SK-N-SH (cell line): ENCODE measurements at regions not wholly inside any gene's neighbourhood (a gene's known extent, or its start where the extent isn't known, plus 50 kb on each side); places are given as distances from the start of the nearest gene placed in this dataset.

Experiments used
- CTCF ChIA-PET: fragments of 300-600, 350-600 bp; formaldehyde crosslinking; extraction: SDS; loops from one replicate; lab custom pipeline; 2021; lab: Yijun Ruan, JAX
- POLR2A ChIA-PET: fragments of 350-600 bp; sonication (Branson Sonifier 250); formaldehyde crosslinking; extraction: SDS; loops from one replicate; lab custom pipeline; 2020; ENCODE audit warnings: antibody characterized with exemption, inconsistent platforms; lab: Yijun Ruan, JAX
- DNase-seq: peaks from one replicate; pipeline ENCODE4 v3.0.0; 2012
- H2AFZ ChIP-seq: fragments of 200-600 bp; sonication (generic); 2 replicates; pipeline ENCODE4 v1.8.1; 2016; ENCODE audit warnings: antibody characterized with exemption, mild to moderate bottlenecking, low read depth
- H3F3A ChIP-seq: fragments of 200-600 bp; sonication (generic); replicated peaks from 2 replicates; pipeline ENCODE3; 2016; ENCODE audit warnings: antibody characterized with exemption, mild to moderate bottlenecking; ENCODE audit not compliant: insufficient read depth
- H3K27ac ChIP-seq, 2 experiments: fragments of 200-500 bp in 1 of 2; fragments of 200-600 bp in 1 of 2; sonication (Bioruptor generic) in 1 of 2; sonication (generic), shearing (Covaris generic) in 1 of 2; 2 replicates each; pipeline versions ENCODE4 v1.5.1 to v1.6.1; 2014 to 2016; ENCODE audit warnings: low read depth in 2 of 2, inconsistent platforms in 1 of 2, low read length in 1 of 2, mild to moderate bottlenecking in 1 of 2, mixed read lengths in 1 of 2
- H3K27me3 ChIP-seq: fragments of 200-600 bp; sonication (generic), shearing (Covaris generic); 2 replicates; pipeline ENCODE4 v1.6.1; 2016; ENCODE audit warnings: mixed run types; ENCODE audit not compliant: insufficient read depth
- H3K36me3 ChIP-seq, 2 experiments: fragments of 200-500 bp in 1 of 2; fragments of 200-600 bp in 1 of 2; sonication (Bioruptor generic) in 1 of 2; sonication (generic) in 1 of 2; replicated peaks in 1 of 2; 2 replicates each; pipeline versions ENCODE3 to v1.5.1; 2014 to 2016; ENCODE audit warnings: low read length in 1 of 2, mild to moderate bottlenecking in 1 of 2; ENCODE audit not compliant: insufficient read depth in 2 of 2, control insufficient read depth in 1 of 2
- H3K4me1 ChIP-seq, 2 experiments: fragments of 200-500 bp in 1 of 2; fragments of 200-600 bp in 1 of 2; sonication (Bioruptor generic) in 1 of 2; sonication (generic), shearing (Covaris generic) in 1 of 2; 2 replicates each; pipeline versions ENCODE4 v1.5.1 to v1.6.1; 2014 to 2016; ENCODE audit warnings: low read depth in 1 of 2, low read length in 1 of 2, mixed run types in 1 of 2; ENCODE audit not compliant: insufficient read depth in 2 of 2, control insufficient read depth in 1 of 2
- H3K4me2 ChIP-seq: fragments of 200-600 bp; sonication (generic), shearing (Covaris generic); 2 replicates; pipeline ENCODE4 v1.6.1; 2017; ENCODE audit warnings: mixed run types
- H3K4me3 ChIP-seq, 2 experiments: fragments of 200-500 bp in 1 of 2; fragments of 200-600 bp in 1 of 2; sonication (Bioruptor generic) in 1 of 2; sonication (generic), shearing (Covaris generic) in 1 of 2; 2 replicates each; pipeline versions ENCODE4 v1.5.1 to v1.8.1; 2014 to 2016; ENCODE audit warnings: low read depth in 2 of 2, inconsistent platforms in 1 of 2, low read length in 1 of 2, mild to moderate bottlenecking in 1 of 2, mixed read lengths in 1 of 2, moderate library complexity in 1 of 2
- H3K79me2 ChIP-seq: fragments of 200-600 bp; sonication (generic); 2 replicates; pipeline ENCODE4 v1.8.1; 2017; ENCODE audit warnings: mild to moderate bottlenecking; ENCODE audit not compliant: insufficient read depth
- H3K9ac ChIP-seq: fragments of 200-600 bp; sonication (generic); 2 replicates; pipeline ENCODE4 v1.6.1; 2017; ENCODE audit warnings: mixed run types
- H3K9me2 ChIP-seq: fragments of 200-600 bp; sonication (generic); 2 replicates; pipeline ENCODE4 v1.6.1; 2017; ENCODE audit warnings: mixed run types
- H3K9me3 ChIP-seq: fragments of 200-600 bp; sonication (generic); 2 replicates; pipeline ENCODE4 v1.6.1; 2017; ENCODE audit warnings: mixed run types, mild to moderate bottlenecking, moderate library complexity
- H4K20me1 ChIP-seq: fragments of 200-600 bp; sonication (generic); 2 replicates; pipeline ENCODE4 v1.6.1; 2017; ENCODE audit warnings: mild to moderate bottlenecking, mixed run types; ENCODE audit not compliant: insufficient read depth
- CHD2 ChIP-seq: fragments of 150-350 bp; IDR thresholded peaks from 2 replicates; pipeline ENCODE4 v1.6.1; 2018; ENCODE audit warnings: low read length; ENCODE audit not compliant: partially characterized antibody
- EZH2phosphoT487 ChIP-seq: fragments of 200-600 bp; sonication (generic); IDR thresholded peaks from 2 replicates; pipeline ENCODE4 v1.6.1; 2017; ENCODE audit warnings: low read depth, mixed run types, mild to moderate bottlenecking, antibody characterized with exemption, moderate library complexity, borderline replicate concordance
- FOSL2 ChIP-seq: IDR thresholded peaks from 2 replicates; pipeline ENCODE4 v1.4.0; 2012; ENCODE audit warnings: low read depth, mild to moderate bottlenecking, moderate library complexity, borderline replicate concordance
- FOXJ3 ChIP-seq: sonication (generic); formaldehyde crosslinking; IDR thresholded peaks from 2 replicates; pipeline ENCODE4 v1.5.1; 2020; ENCODE audit warnings: mild to moderate bottlenecking, missing genetic modification reagents
- GATA2 ChIP-seq: sonication (generic); formaldehyde crosslinking; IDR thresholded peaks from 2 replicates; pipeline ENCODE4 v1.5.0; 2020; ENCODE audit warnings: mild to moderate bottlenecking, missing genetic modification reagents
- IRF3 ChIP-seq: fragments of 150-350 bp; IDR thresholded peaks from 2 replicates; pipeline ENCODE4 v1.6.1; 2016; ENCODE audit warnings: mild to moderate bottlenecking, low read depth, low read length
- NFIC ChIP-seq: IDR thresholded peaks from 2 replicates; pipeline ENCODE4 v1.4.0; 2012; ENCODE audit warnings: borderline replicate concordance
- PBX3 ChIP-seq: IDR thresholded peaks from 2 replicates; pipeline ENCODE4; 2012
- RAD21 ChIP-seq: IDR thresholded peaks from 2 replicates; pipeline ENCODE4 v1.6.1; 2012; ENCODE audit warnings: mild to moderate bottlenecking, low read length
- RCOR1 ChIP-seq: fragments of 150-350 bp; IDR thresholded peaks from 2 replicates; pipeline ENCODE4 v1.6.1; 2017; ENCODE audit warnings: antibody characterized with exemption, low read length
- REST ChIP-seq: IDR thresholded peaks from 2 replicates; pipeline ENCODE4 v1.6.1; 2012; ENCODE audit warnings: mild to moderate bottlenecking, low read depth, low read length, moderate library complexity
- SIN3A ChIP-seq: IDR thresholded peaks from 2 replicates; pipeline ENCODE4 v1.6.1; 2012; ENCODE audit warnings: low read depth, mild to moderate bottlenecking, low read length, moderate library complexity, borderline replicate concordance
- SMC3 ChIP-seq: IDR thresholded peaks from 2 replicates; pipeline ENCODE4 v1.6.1; 2012; ENCODE audit warnings: low read depth, low read length, improper control_type of control experiment
- TCF12 ChIP-seq: IDR thresholded peaks from 2 replicates; pipeline ENCODE4 v1.4.0; 2012
- USF1 ChIP-seq: IDR thresholded peaks from 2 replicates; pipeline ENCODE4 v1.4.0; 2012; ENCODE audit warnings: low read depth, borderline replicate concordance
- YY1 ChIP-seq: IDR thresholded peaks from 2 replicates; pipeline ENCODE4 v1.4.0; 2012; ENCODE audit warnings: low read depth, mild to moderate bottlenecking
- WGBS: methylation state at CpG from one replicate; pipeline ENCODE4 v1.1.6; 2017; ENCODE audit warnings: low lambda C conversion rate; 5-methylcytosine and 5-hydroxymethylcytosine counted together

- TF ChIP-seq USF1 (no peak), NFIC (no peak), RAD21 (no peak), GATA2 (CRISPR knock-in tag) (no peak), TCF12 (no peak), SMC3 (no peak), YY1 (no peak), SIN3A (no peak), IRF3 (no peak), CHD2 (no peak), RCOR1 (no peak), EZH2phosphoT487 (no peak), FOXJ3 (CRISPR knock-in tag) (no peak), PBX3 (no peak), FOSL2 (no peak), REST (no peak)
- no peak overlapping the region for H3K27ac ChIP-seq
- ChIA-PET CTCF (no interaction called here), POLR2A (no interaction called here)
- no peaks in the 10 kb centered on the region for H3K4me1 ChIP-seq
- H3K27me3 ChIP-seq, result no peaks in the 10 kb centered on the region
- H3K9me3 ChIP-seq, result no peaks in the 10 kb centered on the region
- no peaks in the 10 kb centered on the region for H3K79me2 ChIP-seq
- H3F3A ChIP-seq, result no peaks in the 10 kb centered on the region
- 84% methylated on average over 5 of the region's 6 CpGs for WGBS
- H3K4me3 ChIP-seq, result no peak overlapping the region
- H4K20me1 ChIP-seq, result no peaks in the 10 kb centered on the region
- DNase-seq, result no peak
- no peak overlapping the region for H3K9ac ChIP-seq
- no peaks in the 10 kb centered on the region for H3K36me3 ChIP-seq
- no peaks in the 10 kb centered on the region for H3K9me2 ChIP-seq
- no peak overlapping the region for H2AFZ ChIP-seq
- no peak overlapping the region for H3K4me2 ChIP-seq
Measured at GRCh38 chr13:103953859-103954258, 887.6 kb upstream of the SLC10A2 start.
